Esophagus muscularis mucosa (tissue), 4 donors: ENCODE measurements at regions not wholly inside any gene's neighbourhood (a gene's known extent, or its start where the extent isn't known, plus 50 kb on each side); places are given as distances from the start of the nearest gene placed in this dataset.

Experiments used
- CTCF ChIP-seq, 3 experiments: fragments of 200-600 bp in 2 of 3; fragments of 450-650 bp in 1 of 3; sonication (generic) in 2 of 3; IDR thresholded peaks; one replicate each; pipeline ENCODE4 v1.5.1; 2017 to 2019; ENCODE audit warnings: antibody characterized with exemption in 3 of 3, mild to moderate bottlenecking in 2 of 3, moderate library complexity in 1 of 3
- EP300 ChIP-seq: sonication (generic); formaldehyde crosslinking; IDR thresholded peaks from one replicate; pipeline ENCODE4 v1.6.1; 2017; ENCODE audit warnings: antibody characterized with exemption
- POLR2A ChIP-seq: fragments of 450-650 bp; IDR thresholded peaks from one replicate; pipeline ENCODE4 v1.6.1; 2017; ENCODE audit warnings: antibody characterized with exemption, moderate library complexity, mild to moderate bottlenecking, low read depth

DNA sequence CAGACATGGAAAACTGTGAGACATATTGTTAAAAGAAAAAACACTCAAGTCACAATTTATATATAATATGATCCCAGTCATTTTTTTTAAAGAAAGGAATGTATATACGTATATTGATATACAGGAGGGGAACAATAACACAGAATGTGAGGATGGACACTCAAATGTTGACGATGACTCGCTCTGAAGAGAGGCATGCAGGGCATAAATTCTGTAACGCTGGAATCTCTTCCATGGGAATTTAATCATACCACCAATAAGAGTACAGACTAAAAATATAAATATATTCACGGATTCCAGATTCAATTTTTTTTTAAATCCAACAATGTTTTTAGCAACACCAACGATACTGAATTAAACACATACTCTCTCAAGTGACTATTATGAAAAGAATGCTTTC, 106.9 kb upstream of the CCDC28A start:
- TF ChIP-seq CTCF (IDR thresholded peaks at IDR 0.05) (no peak), EP300 (no peak), POLR2A (no peak)
